ENCODE measurements at regions not wholly inside any gene's neighbourhood (a gene's known extent, or its start where the extent isn't known, plus 50 kb on each side); places are given as distances from the start of the nearest gene placed in this dataset.
A peak's percentile ranks its signal among the peaks of the same experiment; 100 is the strongest.

- Histone ChIP-seq H3K4me1 (ENCODE audit: insufficient read depth, poor library complexity, severe bottlenecking) (peaks cover 7% of the 10 kb centered on the region), H3K4me3 (ENCODE audit: severe bottlenecking) (no peak overlapping the region), H3K27me3 (ENCODE audit: insufficient read depth, poor library complexity, severe bottlenecking) (no peaks in the 10 kb centered on the region), H3K36me3 (ENCODE audit: low read depth) (no peaks in the 10 kb centered on the region), H3K27ac (ENCODE audit: poor library complexity, severe bottlenecking) (no peak overlapping the region), H3K9me3 (ENCODE audit: severe bottlenecking) (no peaks in the 10 kb centered on the region)
- ATAC-seq (ENCODE audit: low read depth), result peak; percentile 46; the same call in 1 of the 3 replicates
- no peak for TF ChIP-seq CTCF (IDR thresholded peaks at IDR 0.05; ENCODE audit: poor library complexity, severe bottlenecking)
- DNase-seq (ENCODE audit: low spot score), result no peak
Observed at GRCh38 chr9:129422843-129423192, 198.1 kb downstream of the C9orf50 start.

- no peak overlapping the region for H3K27ac ChIP-seq (ENCODE audit: poor library complexity, severe bottlenecking)
- H3K9me3 ChIP-seq (ENCODE audit: severe bottlenecking), result no peaks in the 10 kb centered on the region
- no peaks in the 10 kb centered on the region for H3K36me3 ChIP-seq (ENCODE audit: low read depth)
- peaks cover 7% of the 10 kb centered on the region for H3K4me1 ChIP-seq (ENCODE audit: insufficient read depth, poor library complexity, severe bottlenecking)
- DNase-seq (ENCODE audit: low spot score) (no peak), ATAC-seq (ENCODE audit: low read depth) (peak; percentile 11; the same call in 1 of the 3 replicates)
- TF ChIP-seq CTCF (IDR thresholded peaks at IDR 0.05; ENCODE audit: poor library complexity, severe bottlenecking), result no peak
- H3K4me3 ChIP-seq (ENCODE audit: severe bottlenecking), result no peak overlapping the region
- H3K27me3 ChIP-seq (ENCODE audit: insufficient read depth, poor library complexity, severe bottlenecking), result no peaks in the 10 kb centered on the region
Observed at GRCh38 chr9:129422032-129422842, 198.7 kb downstream of the C9orf50 start.

- no peaks in the 10 kb centered on the region for H3K9me3 ChIP-seq (ENCODE audit: severe bottlenecking)
- peaks cover 11% of the 10 kb centered on the region for H3K4me1 ChIP-seq (ENCODE audit: insufficient read depth, poor library complexity, severe bottlenecking)
- ATAC-seq (ENCODE audit: low read depth) (no peak), DNase-seq (ENCODE audit: low spot score) (no peak)
- H3K27me3 ChIP-seq (ENCODE audit: insufficient read depth, poor library complexity, severe bottlenecking), result no peaks in the 10 kb centered on the region
- no peak overlapping the region for H3K4me3 ChIP-seq (ENCODE audit: severe bottlenecking)
- TF ChIP-seq CTCF (IDR thresholded peaks at IDR 0.05; ENCODE audit: poor library complexity, severe bottlenecking), result no peak
- H3K36me3 ChIP-seq (ENCODE audit: low read depth), result no peaks in the 10 kb centered on the region
- no peak overlapping the region for H3K27ac ChIP-seq (ENCODE audit: poor library complexity, severe bottlenecking)
Observed at GRCh38 chr9:129421371-129421770, 199.5 kb downstream of the C9orf50 start.

- H3K36me3 ChIP-seq (ENCODE audit: low read depth), result no peaks in the 10 kb centered on the region
- ATAC-seq (ENCODE audit: low read depth), result no peak
Observed at GRCh38 chr9:129420721-129421120, 200.2 kb downstream of the C9orf50 start.

More at GRCh38 chr9:129420721-129421120, 200.2 kb downstream of the C9orf50 start:
- no peak overlapping the region for H3K27ac ChIP-seq (ENCODE audit: poor library complexity, severe bottlenecking)
- TF ChIP-seq CTCF (IDR thresholded peaks at IDR 0.05; ENCODE audit: poor library complexity, severe bottlenecking), result no peak
- H3K27me3 ChIP-seq (ENCODE audit: insufficient read depth, poor library complexity, severe bottlenecking), result no peaks in the 10 kb centered on the region
- no peak overlapping the region for H3K4me3 ChIP-seq (ENCODE audit: severe bottlenecking)
- no peak for DNase-seq (ENCODE audit: low spot score)
- H3K9me3 ChIP-seq (ENCODE audit: severe bottlenecking), result no peaks in the 10 kb centered on the region
- peaks cover 11% of the 10 kb centered on the region for H3K4me1 ChIP-seq (ENCODE audit: insufficient read depth, poor library complexity, severe bottlenecking)

All from RWPE2 (cell line).